PC-9 (cell line): ENCODE measurements at regions not wholly inside any gene's neighbourhood (a gene's known extent, or its start where the extent isn't known, plus 50 kb on each side); places are given as distances from the start of the nearest gene placed in this dataset.
A peak's percentile ranks its signal among the peaks of the same experiment; 100 is the strongest.

Source experiments
- BruUV-seq: library from RNA; stranded (reverse); fragments of 400-500 nt; replicated peaks from 2 replicates; lab custom pipeline; 2021; lab: Mats Ljungman, UMichigan
- CTCF ChIA-PET: fragments of 300-600 bp; sonication (Branson Sonifier 250); formaldehyde crosslinking; loops from one replicate; lab custom pipeline; 2022; ENCODE audit warnings: antibody characterized with exemption; lab: Charles Lee
- POLR2A ChIA-PET: fragments of 300-600 bp; sonication (Branson Sonifier 250); formaldehyde crosslinking; loops from one replicate; lab custom pipeline; 2022; ENCODE audit warnings: antibody characterized with exemption; ENCODE audit not compliant: unreplicated experiment; lab: Charles Lee
- DNase-seq, 2 experiments: peaks; one replicate each; pipeline versions ENCODE4 v3.0.0 to v3.0.0-alpha.2; 2015 to 2022; ENCODE audit warnings: mixed read lengths in 1 of 2
- H2AFZ ChIP-seq: fragments of 200-600 bp; sonication (generic); 2 replicates; pipeline ENCODE4 v1.8.1; 2017; ENCODE audit warnings: antibody characterized with exemption
- H3F3A ChIP-seq: fragments of 200-600 bp; sonication (generic); 2 replicates; pipeline ENCODE4 v1.8.1; 2017; ENCODE audit warnings: antibody characterized with exemption, mild to moderate bottlenecking, low read depth; ENCODE audit not compliant: insufficient read depth
- H3K27ac ChIP-seq: fragments of 200-600 bp; sonication (generic); 2 replicates; pipeline ENCODE4 v1.6.1; 2016; ENCODE audit warnings: mixed run types
- H3K27me3 ChIP-seq: fragments of 200-600 bp; sonication (generic); 2 replicates; pipeline ENCODE4 v1.6.1; 2016; ENCODE audit warnings: low read depth, mixed run types; ENCODE audit not compliant: insufficient read depth
- H3K36me3 ChIP-seq: fragments of 200-600 bp; sonication (generic); 2 replicates; pipeline ENCODE4 v1.6.1; 2016; ENCODE audit warnings: low read depth, mixed run types
- H3K4me1 ChIP-seq: fragments of 200-600 bp; sonication (generic); replicated peaks from 2 replicates; pipeline ENCODE4 v1.6.1; 2016; ENCODE audit warnings: mixed run types; ENCODE audit not compliant: insufficient read depth
- H3K4me2 ChIP-seq: fragments of 200-600 bp; sonication (generic); 2 replicates; pipeline ENCODE4 v1.6.1; 2017; ENCODE audit warnings: mixed run types
- H3K4me3 ChIP-seq: fragments of 200-600 bp; sonication (generic); 2 replicates; pipeline ENCODE4 v1.6.1; 2016; ENCODE audit warnings: mixed run types
- H3K79me2 ChIP-seq: fragments of 200-600 bp; sonication (generic); 2 replicates; pipeline ENCODE4 v1.6.1; 2017; ENCODE audit warnings: low read depth, mixed run types
- H3K9me2 ChIP-seq: fragments of 200-600 bp; sonication (generic); 2 replicates; pipeline ENCODE4 v1.8.1; 2017; ENCODE audit warnings: mild to moderate bottlenecking; ENCODE audit not compliant: insufficient read depth
- H3K9me3 ChIP-seq: fragments of 200-600 bp; sonication (generic); 2 replicates; pipeline ENCODE4 v1.8.1; 2016; ENCODE audit warnings: low read depth; ENCODE audit not compliant: insufficient read depth
- H4K20me1 ChIP-seq: fragments of 200-600 bp; sonication (generic); 2 replicates; pipeline ENCODE4 v1.8.1; 2017; ENCODE audit not compliant: insufficient read depth
- EZH2 ChIP-seq: fragments of 200-600 bp; sonication (generic); IDR thresholded peaks from 2 replicates; pipeline ENCODE4 v1.8.0; 2017; ENCODE audit warnings: antibody characterized with exemption, low read depth
- intact Hi-C: fragments of 100-400 bp; cut with micrococcal nuclease; formaldehyde crosslinking; loops from one replicate; pipeline ENCODE4 v1.10.0; 2022; ENCODE audit not compliant: unreplicated experiment
- TF ChIP-seq, protein P1 (sequence below): fragments of 200-600 bp; sonication (generic); conservative IDR thresholded peaks from 2 replicates; pipeline ENCODE4 v1.6.1; 2017; ENCODE audit warnings: mixed run types, antibody characterized with exemption, mild to moderate bottlenecking, moderate library complexity

GRCh38 chr1:86214605-86215004 is 58.0 kb upstream of the COL24A1 start:
- CTCF ChIA-PET = no interaction called here
- Histone ChIP-seq H4K20me1 (no peaks in the 10 kb centered on the region), H3K9me2 (no peaks in the 10 kb centered on the region), H3K9me3 (no peaks in the 10 kb centered on the region), H3K27me3 (no peaks in the 10 kb centered on the region), H3K4me2 (no peak overlapping the region), H3K27ac (no peak overlapping the region), H3K36me3 (no peaks in the 10 kb centered on the region), H2AFZ (no peak overlapping the region), H3K4me1 (no peaks in the 10 kb centered on the region), H3K4me3 (no peak overlapping the region), H3F3A (no peaks in the 10 kb centered on the region), H3K79me2 (no peaks in the 10 kb centered on the region)
- POLR2A ChIA-PET = no interaction called here
- no peak for DNase-seq
- BruUV-seq = no TSS peak
- no peak for TF ChIP-seq EZH2
- TF ChIP-seq, protein P1, sequence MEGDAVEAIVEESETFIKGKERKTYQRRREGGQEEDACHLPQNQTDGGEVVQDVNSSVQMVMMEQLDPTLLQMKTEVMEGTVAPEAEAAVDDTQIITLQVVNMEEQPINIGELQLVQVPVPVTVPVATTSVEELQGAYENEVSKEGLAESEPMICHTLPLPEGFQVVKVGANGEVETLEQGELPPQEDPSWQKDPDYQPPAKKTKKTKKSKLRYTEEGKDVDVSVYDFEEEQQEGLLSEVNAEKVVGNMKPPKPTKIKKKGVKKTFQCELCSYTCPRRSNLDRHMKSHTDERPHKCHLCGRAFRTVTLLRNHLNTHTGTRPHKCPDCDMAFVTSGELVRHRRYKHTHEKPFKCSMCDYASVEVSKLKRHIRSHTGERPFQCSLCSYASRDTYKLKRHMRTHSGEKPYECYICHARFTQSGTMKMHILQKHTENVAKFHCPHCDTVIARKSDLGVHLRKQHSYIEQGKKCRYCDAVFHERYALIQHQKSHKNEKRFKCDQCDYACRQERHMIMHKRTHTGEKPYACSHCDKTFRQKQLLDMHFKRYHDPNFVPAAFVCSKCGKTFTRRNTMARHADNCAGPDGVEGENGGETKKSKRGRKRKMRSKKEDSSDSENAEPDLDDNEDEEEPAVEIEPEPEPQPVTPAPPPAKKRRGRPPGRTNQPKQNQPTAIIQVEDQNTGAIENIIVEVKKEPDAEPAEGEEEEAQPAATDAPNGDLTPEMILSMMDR = no peak
- intact Hi-C loops = no loop called here

DNA sequence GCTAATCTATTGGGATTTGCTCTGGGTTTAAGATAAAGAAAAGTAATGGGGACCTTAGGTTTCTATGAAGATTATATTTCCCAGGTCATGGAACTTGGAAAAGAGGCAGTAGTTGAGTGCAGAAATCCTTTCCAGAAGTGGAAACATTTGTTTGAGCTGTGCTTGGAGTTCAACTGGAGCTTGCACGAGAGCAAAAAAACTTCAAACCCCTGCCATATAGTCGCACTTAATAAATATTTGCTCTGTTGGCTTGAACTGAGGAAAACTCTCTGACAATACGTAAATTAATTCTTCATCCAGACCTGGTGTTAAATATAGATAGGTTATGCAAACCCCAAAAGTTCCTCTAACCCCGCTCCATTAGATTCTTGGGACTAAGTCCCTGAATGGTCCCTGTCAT is 52.8 kb upstream of the COL24A1 start:
- Histone ChIP-seq H3K4me1 (no peaks in the 10 kb centered on the region), H3K36me3 (no peaks in the 10 kb centered on the region), H4K20me1 (no peaks in the 10 kb centered on the region), H3K4me3 (no peak overlapping the region), H3K27ac (no peak overlapping the region), H3K9me3 (no peaks in the 10 kb centered on the region), H2AFZ (no peak overlapping the region), H3F3A (no peaks in the 10 kb centered on the region), H3K27me3 (no peaks in the 10 kb centered on the region), H3K79me2 (no peaks in the 10 kb centered on the region), H3K9me2 (no peaks in the 10 kb centered on the region), H3K4me2 (no peak overlapping the region)
- TF ChIP-seq, protein P1 = no peak
- TF ChIP-seq EZH2 = no peak
- no peak for DNase-seq
- ChIA-PET POLR2A (no interaction called here), CTCF (no interaction called here)
- intact Hi-C loops = no loop called here
- no TSS peak for BruUV-seq

DNA sequence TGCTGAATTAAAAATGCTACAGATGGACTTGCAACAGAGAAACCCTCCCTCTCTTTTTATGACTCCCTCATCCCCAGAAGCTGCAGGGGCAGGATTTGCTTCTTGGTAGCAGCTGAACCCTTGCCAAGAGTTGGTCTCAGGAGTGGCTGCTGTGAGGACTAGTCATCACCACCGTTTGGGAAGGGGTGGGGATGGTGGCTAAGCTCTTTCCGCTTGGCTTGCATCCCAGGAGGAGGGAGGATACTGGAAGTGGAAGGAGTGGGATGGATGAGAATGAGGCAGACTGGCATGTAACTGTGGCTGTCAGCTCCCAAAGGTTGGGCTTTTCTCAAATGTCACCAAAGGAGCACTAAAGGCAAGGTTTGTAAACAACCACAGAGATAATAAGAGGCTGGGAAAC is 50.8 kb upstream of the COL24A1 start:
- CTCF ChIA-PET = no interaction called here
- intact Hi-C loops = no loop called here
- BruUV-seq = no TSS peak

More for the DNA sequence above, 50.8 kb upstream of the COL24A1 start:
- Histone ChIP-seq H3K4me3 (no peak overlapping the region), H3K36me3 (no peaks in the 10 kb centered on the region), H3K27ac (no peak overlapping the region), H3K9me3 (no peaks in the 10 kb centered on the region), H3K4me1 (no peaks in the 10 kb centered on the region), H3K4me2 (no peak overlapping the region), H3F3A (no peaks in the 10 kb centered on the region), H2AFZ (no peak overlapping the region), H3K9me2 (no peaks in the 10 kb centered on the region), H3K27me3 (no peaks in the 10 kb centered on the region), H3K79me2 (no peaks in the 10 kb centered on the region), H4K20me1 (no peaks in the 10 kb centered on the region)
- DNase-seq = peak in 1 of 2 experiments; percentile 46
- POLR2A ChIA-PET = interaction anchor here (0.6 kb wide), 1 partner anchor 1660 kb away, joined by 9 read pairs; no protein-coding TSS in a partner anchor
- no peak for TF ChIP-seq EZH2
- TF ChIP-seq, protein P1 = no peak
